H1 (cell line): ENCODE measurements at regions not wholly inside any gene's neighbourhood (a gene's known extent, or its start where the extent isn't known, plus 50 kb on each side); places are given as distances from the start of the nearest gene placed in this dataset.

ENCODE experiments used
- CTCF ChIA-PET: fragments of 300-600 bp; sonication (Branson Sonifier 250); formaldehyde crosslinking; loops from one replicate; lab custom pipeline; 2021; ENCODE audit not compliant: partially characterized antibody; lab: Charles Lee
- POLR2A ChIA-PET: fragments of 300-600 bp; sonication (Branson Sonifier 250); formaldehyde crosslinking; loops from one replicate; lab custom pipeline; 2021; ENCODE audit warnings: inconsistent platforms; ENCODE audit not compliant: partially characterized antibody; lab: Charles Lee
- DNase-seq, 2 experiments: peaks; one replicate each; pipeline versions ENCODE4 v3.0.0 to v3.0.0-alpha.2; 2010 to 2022; ENCODE audit warnings: low spot score in 2 of 2, low read depth in 1 of 2, mixed read lengths in 1 of 2
- FAIRE-seq: peaks from 2 replicates; lab custom pipeline; 2011; peaks lifted over from hg19 to GRCh38; lab: Jason Lieb, UNC
- H2AFZ ChIP-seq: 2 replicates; pipeline ENCODE4 v1.8.1; 2012; ENCODE audit warnings: low read length, inconsistent platforms
- H2AK5ac ChIP-seq: 2 replicates; pipeline ENCODE4 v1.6.1; 2013; ENCODE audit warnings: low read depth, low read length
- H2BK120ac ChIP-seq: replicated peaks from 2 replicates; pipeline ENCODE3; 2013; ENCODE audit warnings: low read depth, low read length, inconsistent platforms
- H2BK12ac ChIP-seq: 2 replicates; pipeline ENCODE4 v1.6.1; 2013; ENCODE audit warnings: low read depth, low read length
- H2BK15ac ChIP-seq: 2 replicates; pipeline ENCODE4 v1.6.1; 2013; ENCODE audit warnings: low read length
- H2BK20ac ChIP-seq: 2 replicates; pipeline ENCODE4 v1.6.1; 2013; ENCODE audit warnings: low read length
- H2BK5ac ChIP-seq: 2 replicates; pipeline ENCODE4 v1.6.1; 2013; ENCODE audit warnings: low read depth, low read length
- H3K14ac ChIP-seq: 2 replicates; pipeline ENCODE4 v1.6.1; 2013; ENCODE audit warnings: inconsistent platforms; ENCODE audit not compliant: insufficient read length
- H3K18ac ChIP-seq: 2 replicates; pipeline ENCODE4 v1.6.1; 2013; ENCODE audit warnings: low read length; ENCODE audit errors: extremely low read depth
- H3K23ac ChIP-seq: 2 replicates; pipeline ENCODE4 v1.6.1; 2013; ENCODE audit warnings: inconsistent platforms; ENCODE audit not compliant: insufficient read length
- H3K23me2 ChIP-seq: 2 replicates; pipeline ENCODE4 v1.6.1; 2013; ENCODE audit warnings: low read depth, low read length
- H3K27ac ChIP-seq: 2 replicates; pipeline ENCODE4 v1.6.1; 2011; ENCODE audit warnings: low read depth, low read length, inconsistent platforms
- H3K27me3 ChIP-seq, 4 experiments: replicated peaks in 1 of 4; 1 replicate in 1 of 4; 2 replicates in 3 of 4; pipeline versions ENCODE4 v1.6.1 to v1.8.1; 2011 to 2013; ENCODE audit warnings: low read length in 3 of 4, mild to moderate bottlenecking in 3 of 4, inconsistent platforms in 2 of 4, mixed read lengths in 2 of 4, moderate library complexity in 1 of 4; ENCODE audit not compliant: control insufficient read depth in 3 of 4, insufficient read depth in 3 of 4; ENCODE audit errors: extremely low read depth in 1 of 4
- H3K36me3 ChIP-seq, 4 experiments: 2 replicates each; pipeline versions ENCODE4 v1.6.1 to v1.8.1; 2011 to 2013; ENCODE audit warnings: mild to moderate bottlenecking in 4 of 4, low read length in 3 of 4, moderate library complexity in 2 of 4, control low read depth in 1 of 4, inconsistent platforms in 1 of 4; ENCODE audit not compliant: insufficient read depth in 4 of 4, control insufficient read depth in 2 of 4
- H3K4ac ChIP-seq: replicated peaks from 2 replicates; pipeline ENCODE3; 2013; ENCODE audit warnings: low read length, low read depth, mixed read lengths, inconsistent platforms; ENCODE audit not compliant: insufficient read length
- H3K4me1 ChIP-seq, 4 experiments: replicated peaks in 1 of 4; 1 replicate in 1 of 4; 2 replicates in 3 of 4; pipeline versions ENCODE4 v1.6.1 to v1.8.1; 2011 to 2013; ENCODE audit warnings: low read length in 3 of 4, inconsistent platforms in 2 of 4, mixed read lengths in 1 of 4; ENCODE audit not compliant: insufficient read depth in 4 of 4, control insufficient read depth in 3 of 4
- H3K4me2 ChIP-seq, 2 experiments: 2 replicates each; pipeline versions ENCODE4 v1.6.1 to v1.8.1; 2011 to 2013; ENCODE audit warnings: low read depth in 2 of 2, low read length in 2 of 2, control low read depth in 1 of 2, inconsistent platforms in 1 of 2, mild to moderate bottlenecking in 1 of 2; ENCODE audit not compliant: insufficient read depth in 1 of 2
- H3K4me3 ChIP-seq, 4 experiments: fragments of 200-600, 300-600 bp in 1 of 4; sonication (generic), shearing (Covaris generic), sonication (Bioruptor Twin) in 1 of 4; 2 replicates each; pipeline versions ENCODE4 v1.5.1 to v1.8.1; 2011 to 2016; ENCODE audit warnings: low read length in 4 of 4, low read depth in 3 of 4, control low read depth in 2 of 4, inconsistent platforms in 2 of 4, mild to moderate bottlenecking in 2 of 4, mixed read lengths in 1 of 4, moderate library complexity in 1 of 4; ENCODE audit not compliant: insufficient read depth in 2 of 4; ENCODE audit errors: extremely low read depth in 1 of 4
- H3K56ac ChIP-seq: replicated peaks from 2 replicates; pipeline ENCODE3; 2013; ENCODE audit warnings: low read depth, mild to moderate bottlenecking, mixed read lengths, low read length, inconsistent platforms; ENCODE audit not compliant: insufficient read length
- H3K79me1 ChIP-seq: 2 replicates; pipeline ENCODE4 v1.6.1; 2013; ENCODE audit warnings: low read depth, low read length, control low read depth
- H3K79me2 ChIP-seq, 2 experiments: 2 replicates each; pipeline versions ENCODE4 v1.6.1 to v1.8.1; 2012 to 2013; ENCODE audit warnings: low read length in 2 of 2, mild to moderate bottlenecking in 2 of 2, inconsistent platforms in 1 of 2; ENCODE audit not compliant: insufficient read depth in 2 of 2, control insufficient read depth in 1 of 2
- H3K9ac ChIP-seq, 4 experiments: replicated peaks in 1 of 4; 1 replicate in 1 of 4; 2 replicates in 3 of 4; pipeline versions ENCODE4 v1.6.1 to v1.8.1; 2011 to 2013; ENCODE audit warnings: low read depth in 3 of 4, low read length in 3 of 4, control low read depth in 2 of 4, mild to moderate bottlenecking in 2 of 4, moderate library complexity in 2 of 4, inconsistent platforms in 1 of 4; ENCODE audit errors: extremely low read depth in 1 of 4
- H3K9me3 ChIP-seq, 2 experiments: 2 replicates each; pipeline versions ENCODE4 v1.6.1 to v1.8.1; 2012 to 2013; ENCODE audit warnings: mild to moderate bottlenecking in 2 of 2, moderate library complexity in 2 of 2, control low read depth in 1 of 2, inconsistent platforms in 1 of 2, low read depth in 1 of 2, low read length in 1 of 2, mixed read lengths in 1 of 2; ENCODE audit not compliant: insufficient read depth in 2 of 2
- H4K20me1 ChIP-seq, 2 experiments: replicated peaks in 1 of 2; 2 replicates each; pipeline versions ENCODE3 to v1.8.1; 2011 to 2013; ENCODE audit warnings: inconsistent platforms in 2 of 2, low read length in 2 of 2, mild to moderate bottlenecking in 1 of 2; ENCODE audit not compliant: insufficient read depth in 2 of 2, control insufficient read depth in 1 of 2
- H4K5ac ChIP-seq: 2 replicates; pipeline ENCODE4 v1.6.1; 2013; ENCODE audit warnings: low read length, low read depth, mixed read lengths, inconsistent platforms; ENCODE audit not compliant: insufficient read length
- H4K8ac ChIP-seq: 2 replicates; pipeline ENCODE4 v1.8.0; 2013; ENCODE audit warnings: mild to moderate bottlenecking, moderate library complexity, low read length, inconsistent platforms; ENCODE audit not compliant: insufficient read depth; ENCODE audit errors: extremely low read depth
- H4K91ac ChIP-seq: replicated peaks from 2 replicates; pipeline ENCODE3; 2013; ENCODE audit warnings: low read length, mixed read lengths, inconsistent platforms; ENCODE audit not compliant: insufficient read length
- FOSL1 ChIP-seq: IDR thresholded peaks from 2 replicates; pipeline ENCODE4 v1.6.1; 2011; ENCODE audit warnings: mild to moderate bottlenecking, low read depth, low read length, moderate library complexity; ENCODE audit not compliant: insufficient read depth
- GABPA ChIP-seq: IDR thresholded peaks from 2 replicates; pipeline ENCODE4 v1.6.1; 2011; ENCODE audit warnings: mild to moderate bottlenecking, low read length, moderate library complexity, borderline replicate concordance; ENCODE audit not compliant: insufficient read depth
- WGBS, 2 experiments: shearing (Covaris generic) in 1 of 2; methylation state at CpG; one replicate each; pipeline versions ENCODE4 v1.1.6 to v1.1.7; 2013 to 2015; ENCODE audit warnings: low lambda C conversion rate in 2 of 2, mixed read lengths in 2 of 2, inconsistent platforms in 1 of 2, low coverage in 1 of 2, missing lambda C conversion rate in 1 of 2; ENCODE audit not compliant: insufficient replicate concordance in 2 of 2, insufficient coverage in 1 of 2, insufficient read length in 1 of 2; ENCODE audit errors: extremely low coverage in 1 of 2, missing lambda C conversion rate in 1 of 2; 5-methylcytosine and 5-hydroxymethylcytosine counted together

- no peak overlapping the region for H3K18ac ChIP-seq
- no peaks in the 10 kb centered on the region for H3K23me2 ChIP-seq
- no peak overlapping the region for H2BK20ac ChIP-seq
- no peak overlapping the region for H3K9ac ChIP-seq
- POLR2A ChIA-PET = no interaction called here
- H2AFZ ChIP-seq = no peak overlapping the region
- H3K4me2 ChIP-seq = no peak overlapping the region
- H3K27me3 ChIP-seq = no peaks in the 10 kb centered on the region
- H3K4ac ChIP-seq = no peak overlapping the region
- WGBS, 2 experiments = 94% methylated on average over 2 of the region's 2 CpGs; no CpG with 5 or more reads in 1 of the 2 experiments
- DNase-seq (no peak), FAIRE-seq (no peak)
- H2BK5ac ChIP-seq = no peak overlapping the region
- no peak overlapping the region for H3K56ac ChIP-seq
- no peak overlapping the region for H3K27ac ChIP-seq
- H3K36me3 ChIP-seq = no peaks in the 10 kb centered on the region
- no peak overlapping the region for H2BK12ac ChIP-seq
- H2BK120ac ChIP-seq = no peak overlapping the region
- no peak overlapping the region for H4K8ac ChIP-seq
- H2AK5ac ChIP-seq = no peak overlapping the region
- TF ChIP-seq GABPA (no peak), FOSL1 (no peak)
- no peak overlapping the region for H3K4me3 ChIP-seq
- H3K23ac ChIP-seq = no peak overlapping the region
- no peak overlapping the region for H4K5ac ChIP-seq
- no peak overlapping the region for H2BK15ac ChIP-seq
- no peaks in the 10 kb centered on the region for H3K79me1 ChIP-seq
- H3K14ac ChIP-seq = no peak overlapping the region
- CTCF ChIA-PET = no interaction called here
- no peak overlapping the region for H4K91ac ChIP-seq
- H4K20me1 ChIP-seq = no peaks in the 10 kb centered on the region
- no peaks in the 10 kb centered on the region for H3K79me2 ChIP-seq
- no peaks in the 10 kb centered on the region for H3K4me1 ChIP-seq
- H3K9me3 ChIP-seq = no peaks in the 10 kb centered on the region
Measured at GRCh38 chr12:82057770-82058169, 298.6 kb upstream of the PPFIA2 start.
